Gastrocnemius medialis (tissue), 4 donors: ENCODE measurements at regions not wholly inside any gene's neighbourhood (a gene's known extent, or its start where the extent isn't known, plus 50 kb on each side); places are given as distances from the start of the nearest gene placed in this dataset.

ENCODE experiments used
- ATAC-seq, 2 donors: fragments of 150-250 bp; one replicate each; pipeline ENCODE4 v1.9.1; 2016
- DNase-seq, 2 donors: peaks; one replicate each; pipeline ENCODE4 v3.0.0-alpha.2; 2019
- H3K27ac ChIP-seq, 4 donors: fragments of 200-600 bp; sonication (generic); 1 replicate in 1 of 4; 2 replicates in 3 of 4; pipeline ENCODE4 v1.5.1; 2016 to 2018; ENCODE audit warnings: mild to moderate bottlenecking in 2 of 4, moderate library complexity in 1 of 4
- H3K27me3 ChIP-seq, 3 donors: fragments of 200-600 bp; sonication (generic) in 2 of 3; 1 replicate in 1 of 3; 2 replicates in 2 of 3; pipeline versions ENCODE4 v1.5.1 to v1.6.0; 2016 to 2019; ENCODE audit warnings: mild to moderate bottlenecking in 1 of 3, moderate library complexity in 1 of 3
- H3K36me3 ChIP-seq, 2 donors: fragments of 200-600 bp; sonication (generic) in 1 of 2; one replicate each; pipeline ENCODE4 v1.5.1; 2017 to 2018
- H3K4me1 ChIP-seq, 2 donors: fragments of 200-600 bp; sonication (generic) in 1 of 2; one replicate each; pipeline ENCODE4 v1.5.1; 2016 to 2017; ENCODE audit warnings: mild to moderate bottlenecking in 2 of 2
- H3K4me3 ChIP-seq, 4 donors: fragments of 200-600 bp; sonication (generic) in 3 of 4; 1 replicate in 1 of 4; 2 replicates in 3 of 4; pipeline ENCODE4 v1.5.1; 2016 to 2019; ENCODE audit warnings: mild to moderate bottlenecking in 2 of 4
- H3K9me3 ChIP-seq, 3 donors: fragments of 200-600 bp; sonication (generic) in 2 of 3; 1 replicate in 1 of 3; 2 replicates in 2 of 3; pipeline ENCODE4 v1.5.1; 2016 to 2019
- POLR2A ChIP-seq, 2 donors: fragments of 450-650 bp; IDR thresholded peaks; one replicate each; pipeline ENCODE4 v1.6.1; 2017; ENCODE audit warnings: antibody characterized with exemption in 2 of 2, mild to moderate bottlenecking in 2 of 2, moderate library complexity in 2 of 2
- in situ Hi-C, 4 donors: fragments of 200-750 bp; cut with MboI; loops; one replicate each; pipeline versions ENCODE4 v1.15.0 to v1.8.0; 2017; ENCODE audit warnings: low sequenced_read_pairs in 4 of 4
- intact Hi-C: fragments of 100-400 bp; cut with DNase I; formaldehyde crosslinking; loops from one replicate; pipeline ENCODE4 v1.15.1; 2023; ENCODE audit warnings: low total_unique reads
- TF ChIP-seq, protein P1 (sequence below), 5 experiments: fragments of 450-650 bp in 3 of 5; fragments of 200-600 bp in 2 of 5; sonication (generic) in 2 of 5; IDR thresholded peaks in 4 of 5; conservative IDR thresholded peaks in 1 of 5; 1 replicate in 4 of 5; 2 replicates in 1 of 5; pipeline ENCODE4 v1.5.1; 2016 to 2019; ENCODE audit warnings: antibody characterized with exemption in 5 of 5, mild to moderate bottlenecking in 3 of 5, moderate library complexity in 3 of 5

GRCh38 chr13:77422724-77423123 lies 95.8 kb upstream of the MYCBP2 start:
- H3K4me1 ChIP-seq: no peaks in the 10 kb centered on the region
- no peak overlapping the region for H3K4me3 ChIP-seq
- no peaks in the 10 kb centered on the region for H3K9me3 ChIP-seq
- H3K27ac ChIP-seq: no peak overlapping the region
- DNase-seq (no peak), ATAC-seq (no peak)
- H3K27me3 ChIP-seq: no peaks in the 10 kb centered on the region
- H3K36me3 ChIP-seq: no peaks in the 10 kb centered on the region
- intact Hi-C loops (no loop called here), in situ Hi-C loops (no loop called here)
- TF ChIP-seq, protein P1, sequence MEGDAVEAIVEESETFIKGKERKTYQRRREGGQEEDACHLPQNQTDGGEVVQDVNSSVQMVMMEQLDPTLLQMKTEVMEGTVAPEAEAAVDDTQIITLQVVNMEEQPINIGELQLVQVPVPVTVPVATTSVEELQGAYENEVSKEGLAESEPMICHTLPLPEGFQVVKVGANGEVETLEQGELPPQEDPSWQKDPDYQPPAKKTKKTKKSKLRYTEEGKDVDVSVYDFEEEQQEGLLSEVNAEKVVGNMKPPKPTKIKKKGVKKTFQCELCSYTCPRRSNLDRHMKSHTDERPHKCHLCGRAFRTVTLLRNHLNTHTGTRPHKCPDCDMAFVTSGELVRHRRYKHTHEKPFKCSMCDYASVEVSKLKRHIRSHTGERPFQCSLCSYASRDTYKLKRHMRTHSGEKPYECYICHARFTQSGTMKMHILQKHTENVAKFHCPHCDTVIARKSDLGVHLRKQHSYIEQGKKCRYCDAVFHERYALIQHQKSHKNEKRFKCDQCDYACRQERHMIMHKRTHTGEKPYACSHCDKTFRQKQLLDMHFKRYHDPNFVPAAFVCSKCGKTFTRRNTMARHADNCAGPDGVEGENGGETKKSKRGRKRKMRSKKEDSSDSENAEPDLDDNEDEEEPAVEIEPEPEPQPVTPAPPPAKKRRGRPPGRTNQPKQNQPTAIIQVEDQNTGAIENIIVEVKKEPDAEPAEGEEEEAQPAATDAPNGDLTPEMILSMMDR (IDR thresholded peaks at IDR 0.05 in 4 of 5, conservative IDR thresholded peaks at IDR 0.05 in 1 of 5): no peak
- TF ChIP-seq POLR2A (IDR thresholded peaks at IDR 0.05): no peak

- no peaks in the 10 kb centered on the region for H3K36me3 ChIP-seq
- TF ChIP-seq, protein P1 (IDR thresholded peaks at IDR 0.05 in 4 of 5, conservative IDR thresholded peaks at IDR 0.05 in 1 of 5): no peak
- no peak for TF ChIP-seq POLR2A (IDR thresholded peaks at IDR 0.05)
- no peaks in the 10 kb centered on the region for H3K4me1 ChIP-seq
- DNase-seq: no peak
- H3K27me3 ChIP-seq: no peaks in the 10 kb centered on the region
- H3K9me3 ChIP-seq: no peaks in the 10 kb centered on the region
- no peak for ATAC-seq
- intact Hi-C loops (no loop called here), in situ Hi-C loops (no loop called here)
- no peak overlapping the region for H3K27ac ChIP-seq
- H3K4me3 ChIP-seq: no peak overlapping the region
Observed at GRCh38 chr13:77417897-77418296, 91.0 kb upstream of the MYCBP2 start.

DNA sequence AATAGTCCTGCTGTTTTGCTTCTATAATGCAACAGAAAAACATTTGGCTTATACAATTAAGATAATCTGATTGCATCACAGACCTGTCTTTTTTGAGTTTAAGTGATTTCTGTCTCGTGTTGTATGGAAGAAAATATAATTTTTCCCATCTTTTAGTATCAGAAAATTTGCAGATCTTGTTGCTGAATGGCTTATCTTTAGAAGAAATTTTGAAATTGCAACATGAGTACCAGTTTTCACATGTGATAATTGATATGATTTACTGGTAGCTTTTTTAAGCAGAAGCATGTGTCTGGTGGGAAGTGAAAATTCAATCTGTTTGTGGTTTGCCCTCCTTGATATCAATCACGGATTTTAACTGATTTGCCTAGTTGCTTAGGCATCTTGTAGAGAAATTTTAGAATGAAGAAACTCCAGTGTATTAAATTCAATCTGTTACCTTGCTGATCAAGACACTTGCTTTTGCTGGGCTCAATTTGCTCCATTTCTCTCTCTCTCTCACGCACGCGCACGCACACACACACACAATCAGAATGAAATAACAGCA lies 89.8 kb upstream of the MYCBP2 start:
- no peaks in the 10 kb centered on the region for H3K4me1 ChIP-seq
- ATAC-seq: no peak
- no peaks in the 10 kb centered on the region for H3K27me3 ChIP-seq
- H3K9me3 ChIP-seq: no peaks in the 10 kb centered on the region
- in situ Hi-C loops (no loop called here), intact Hi-C loops (no loop called here)
- no peak overlapping the region for H3K27ac ChIP-seq
- H3K4me3 ChIP-seq: no peak overlapping the region
- no peak for TF ChIP-seq POLR2A (IDR thresholded peaks at IDR 0.05)
- TF ChIP-seq, protein P1 (IDR thresholded peaks at IDR 0.05 in 4 of 5, conservative IDR thresholded peaks at IDR 0.05 in 1 of 5): no peak
- H3K36me3 ChIP-seq: no peaks in the 10 kb centered on the region
- DNase-seq: no peak

- H3K4me1 ChIP-seq: no peaks in the 10 kb centered on the region
- DNase-seq (no peak), ATAC-seq (peak in 1 of 2 donors; percentile 42)
- no peak overlapping the region for H3K4me3 ChIP-seq
- in situ Hi-C loops (no loop called here), intact Hi-C loops (no loop called here)
- no peak overlapping the region for H3K27ac ChIP-seq
- no peaks in the 10 kb centered on the region for H3K9me3 ChIP-seq
- no peak for TF ChIP-seq POLR2A (IDR thresholded peaks at IDR 0.05)
- TF ChIP-seq, protein P1 (IDR thresholded peaks at IDR 0.05 in 4 of 5, conservative IDR thresholded peaks at IDR 0.05 in 1 of 5): no peak
- H3K27me3 ChIP-seq: no peaks in the 10 kb centered on the region
- H3K36me3 ChIP-seq: no peaks in the 10 kb centered on the region
Observed at GRCh38 chr13:77415253-77416071, 88.6 kb upstream of the MYCBP2 start.
